ENCODE measurements at regions not wholly inside any gene's neighbourhood (a gene's known extent, or its start where the extent isn't known, plus 50 kb on each side); places are given as distances from the start of the nearest gene placed in this dataset.

DNA sequence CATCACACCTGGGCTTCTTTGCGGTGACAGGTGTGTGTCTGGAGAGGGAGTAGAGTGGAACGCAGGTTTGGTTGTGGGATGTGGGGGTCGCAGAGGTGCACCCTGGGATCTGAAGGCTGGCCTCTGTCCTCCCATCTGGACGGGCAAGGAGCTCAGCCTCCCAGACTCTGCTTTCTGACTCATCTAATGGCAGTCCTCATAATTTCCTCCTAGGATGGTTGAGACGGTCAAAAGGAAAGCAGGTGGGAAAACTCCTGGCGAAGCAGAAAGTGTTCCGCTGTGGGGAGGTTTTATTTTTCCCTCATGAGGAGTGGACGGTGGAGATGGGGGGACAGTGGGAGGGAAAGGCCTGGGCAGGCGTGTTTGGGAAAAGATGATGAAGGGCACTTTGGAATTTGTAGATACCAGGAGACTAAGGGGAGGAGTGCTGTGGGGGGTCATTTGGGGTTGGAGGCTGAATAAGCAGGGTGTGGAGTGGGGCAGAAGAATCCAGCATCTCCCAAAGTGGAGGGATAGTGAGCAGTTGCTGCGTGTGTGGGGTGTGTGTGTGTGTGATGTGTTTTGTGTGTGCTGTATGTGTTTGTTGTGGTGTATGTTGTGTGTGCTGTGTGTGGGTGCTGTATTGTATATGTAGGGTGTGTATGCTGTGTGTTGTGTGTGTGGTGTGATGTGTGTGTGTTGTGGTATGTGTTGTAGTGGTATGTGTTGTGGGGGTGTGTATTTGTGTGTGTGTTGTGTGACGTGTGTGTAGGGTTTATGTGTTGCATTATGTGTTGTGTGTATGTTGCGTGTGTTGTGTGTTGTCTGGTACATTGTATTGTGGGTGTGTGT lies 97.2 kb upstream of the PODXL start:
- Mint-ChIP-seq H3K27ac (no peak overlapping the region), H3K27me3 (peaks cover 2% of the 10 kb centered on the region), H3K36me3 (ENCODE audit: low read depth) (no peaks in the 10 kb centered on the region), H3K9me3 (no peaks in the 10 kb centered on the region), H3K4me3 (no peak overlapping the region), H3K4me1 (no peaks in the 10 kb centered on the region)
- ChIA-PET CTCF (interaction anchor here (0.6 kb wide), 1 partner anchor 150 kb away, joined by 3 read pairs; no protein-coding TSS in a partner anchor), POLR2A (no interaction called here)
- ATAC-seq (ENCODE audit: low read depth) = no peak
- TF ChIP-seq, protein P1, sequence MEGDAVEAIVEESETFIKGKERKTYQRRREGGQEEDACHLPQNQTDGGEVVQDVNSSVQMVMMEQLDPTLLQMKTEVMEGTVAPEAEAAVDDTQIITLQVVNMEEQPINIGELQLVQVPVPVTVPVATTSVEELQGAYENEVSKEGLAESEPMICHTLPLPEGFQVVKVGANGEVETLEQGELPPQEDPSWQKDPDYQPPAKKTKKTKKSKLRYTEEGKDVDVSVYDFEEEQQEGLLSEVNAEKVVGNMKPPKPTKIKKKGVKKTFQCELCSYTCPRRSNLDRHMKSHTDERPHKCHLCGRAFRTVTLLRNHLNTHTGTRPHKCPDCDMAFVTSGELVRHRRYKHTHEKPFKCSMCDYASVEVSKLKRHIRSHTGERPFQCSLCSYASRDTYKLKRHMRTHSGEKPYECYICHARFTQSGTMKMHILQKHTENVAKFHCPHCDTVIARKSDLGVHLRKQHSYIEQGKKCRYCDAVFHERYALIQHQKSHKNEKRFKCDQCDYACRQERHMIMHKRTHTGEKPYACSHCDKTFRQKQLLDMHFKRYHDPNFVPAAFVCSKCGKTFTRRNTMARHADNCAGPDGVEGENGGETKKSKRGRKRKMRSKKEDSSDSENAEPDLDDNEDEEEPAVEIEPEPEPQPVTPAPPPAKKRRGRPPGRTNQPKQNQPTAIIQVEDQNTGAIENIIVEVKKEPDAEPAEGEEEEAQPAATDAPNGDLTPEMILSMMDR (IDR thresholded peaks at IDR 0.05) = no peak
- DNase-seq = no peak
- intact Hi-C loops (cut with micrococcal nuclease) = loop anchor here (1.0 to 10.0 kb wide), 5 partner anchors 96 to 669 kb away; partner anchors contain the start of gene PODXL

DNA sequence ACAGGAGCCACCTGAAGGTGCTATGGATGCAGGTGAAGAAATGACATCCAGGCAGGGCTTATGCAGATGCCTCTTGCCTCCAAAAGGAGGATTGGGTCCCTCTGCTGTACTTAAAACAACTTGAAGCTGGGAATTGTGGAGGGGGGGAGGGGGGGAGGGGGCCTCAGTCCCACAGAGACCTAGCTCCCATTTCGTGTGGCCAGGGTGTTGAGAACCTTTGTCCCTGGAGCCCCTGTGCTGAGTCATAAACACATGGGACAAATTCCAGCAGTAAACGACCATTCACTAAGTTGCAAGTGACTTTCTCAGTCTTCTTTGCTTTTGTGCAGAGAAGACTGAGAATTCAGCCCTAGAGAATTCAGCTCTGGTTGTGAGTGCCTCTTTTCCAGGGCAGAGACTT lies 96.5 kb upstream of the PODXL start:
- ChIA-PET POLR2A (no interaction called here), CTCF (no interaction called here)
- Mint-ChIP-seq H3K27me3 (peaks cover 2% of the 10 kb centered on the region), H3K9me3 (no peaks in the 10 kb centered on the region), H3K4me1 (no peaks in the 10 kb centered on the region), H3K4me3 (no peak overlapping the region), H3K36me3 (ENCODE audit: low read depth) (no peaks in the 10 kb centered on the region), H3K27ac (no peak overlapping the region)
- DNase-seq (no peak), ATAC-seq (ENCODE audit: low read depth) (no peak)
- TF ChIP-seq, protein P1 (IDR thresholded peaks at IDR 0.05) = no peak
- intact Hi-C loops (cut with micrococcal nuclease) = loop anchor here (5.0 to 10.0 kb wide), 3 partner anchors 96 to 668 kb away; partner anchors contain the start of gene PODXL

DNA sequence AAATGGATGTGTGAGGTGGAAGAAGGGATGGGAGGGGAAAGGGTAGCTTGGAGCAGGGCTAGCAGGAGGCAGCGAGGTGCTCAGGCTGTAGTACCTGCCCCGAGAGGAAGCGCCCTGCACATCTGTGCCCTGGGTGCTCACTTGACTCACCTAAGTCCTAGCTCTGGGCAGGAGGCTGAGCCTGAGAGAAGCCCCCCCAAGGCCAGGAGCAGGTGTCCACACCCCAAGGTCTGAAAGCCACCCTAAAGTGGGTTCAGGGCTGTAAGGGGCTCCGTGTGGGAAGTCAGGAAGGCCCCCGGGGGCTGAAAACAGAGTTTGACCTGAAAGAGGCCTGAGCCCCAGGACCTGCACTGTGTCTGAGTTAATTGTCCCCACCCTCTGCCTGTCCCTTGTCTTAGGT lies 95.8 kb upstream of the PODXL start:
- peaks cover 2% of the 10 kb centered on the region for H3K27me3 Mint-ChIP-seq
- CTCF ChIA-PET = no interaction called here
- H3K27ac Mint-ChIP-seq = no peak overlapping the region
- TF ChIP-seq, protein P1 (IDR thresholded peaks at IDR 0.05) = no peak
- H3K9me3 Mint-ChIP-seq = no peaks in the 10 kb centered on the region
- no peak for ATAC-seq (ENCODE audit: low read depth)
- POLR2A ChIA-PET = no interaction called here
- H3K4me1 Mint-ChIP-seq = no peaks in the 10 kb centered on the region
- H3K36me3 Mint-ChIP-seq (ENCODE audit: low read depth) = no peaks in the 10 kb centered on the region
- DNase-seq = no peak
- intact Hi-C loops (cut with micrococcal nuclease) = loop anchor here (5.0 to 10.0 kb wide), 3 partner anchors 95 to 667 kb away; partner anchors contain the start of gene PODXL
- H3K4me3 Mint-ChIP-seq = no peak overlapping the region

DNA sequence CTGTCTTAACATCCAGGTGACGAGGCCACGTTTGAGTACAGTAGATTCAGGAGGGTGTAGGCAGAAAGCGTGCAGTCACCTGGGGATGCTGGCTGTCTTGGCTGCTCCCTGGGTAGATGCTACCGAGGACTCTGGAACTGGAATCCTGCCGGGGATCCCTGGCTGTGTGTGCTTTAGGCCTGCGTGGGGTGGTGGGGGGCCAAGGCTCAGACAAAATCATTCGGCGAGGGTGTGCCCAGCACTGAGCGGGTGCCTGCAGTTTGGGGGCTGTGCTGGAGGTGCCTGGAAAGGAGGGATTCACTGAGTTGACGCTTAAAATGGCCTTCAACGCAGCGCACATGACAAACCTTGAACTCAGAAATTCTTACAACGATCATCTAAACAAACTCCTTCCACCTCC lies 93.5 kb upstream of the PODXL start:
- CTCF ChIA-PET = no interaction called here
- intact Hi-C loops (cut with micrococcal nuclease) = loop anchor here (5.0 to 10.0 kb wide), 3 partner anchors 93 to 665 kb away; partner anchors contain the start of gene PODXL
- ATAC-seq (ENCODE audit: low read depth) = no peak
- POLR2A ChIA-PET = no interaction called here
- TF ChIP-seq, protein P1 (IDR thresholded peaks at IDR 0.05) = no peak
- Mint-ChIP-seq H3K27ac (no peak overlapping the region), H3K36me3 (ENCODE audit: low read depth) (no peaks in the 10 kb centered on the region), H3K4me3 (no peak overlapping the region), H3K9me3 (no peaks in the 10 kb centered on the region), H3K27me3 (peaks cover 2% of the 10 kb centered on the region), H3K4me1 (no peaks in the 10 kb centered on the region)
- no peak for DNase-seq

DNA sequence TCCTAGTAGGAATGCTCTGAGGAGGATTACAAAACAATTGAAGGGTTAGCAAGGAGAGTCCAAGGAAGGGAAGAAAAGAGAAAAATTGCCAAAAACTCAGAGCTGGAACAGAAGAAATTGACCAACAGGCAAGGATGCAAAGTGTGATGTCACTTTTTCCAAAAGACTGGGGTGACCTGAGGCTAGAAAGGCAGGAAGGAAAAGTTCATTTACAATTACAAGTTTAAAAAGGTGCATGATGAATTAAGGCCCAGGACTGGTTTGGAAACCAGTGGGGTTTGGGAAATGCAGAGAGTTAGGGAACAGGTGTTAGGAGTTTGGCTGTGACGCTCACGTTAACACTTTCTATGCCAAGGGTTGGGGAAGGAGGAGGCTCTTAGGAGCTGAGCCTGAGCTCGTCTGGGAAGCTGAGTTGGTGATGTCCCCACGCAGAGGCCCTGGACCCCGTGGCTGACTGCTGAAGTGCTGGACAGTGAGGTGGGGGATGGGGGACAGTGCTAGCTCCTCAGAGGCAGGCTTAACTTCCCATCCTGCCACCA lies 92.6 kb upstream of the PODXL start:
- DNase-seq (no peak), ATAC-seq (ENCODE audit: low read depth) (no peak)
- H3K4me1 Mint-ChIP-seq = no peaks in the 10 kb centered on the region
- H3K9me3 Mint-ChIP-seq = no peaks in the 10 kb centered on the region
- H3K27me3 Mint-ChIP-seq = peaks cover 2% of the 10 kb centered on the region
- H3K27ac Mint-ChIP-seq = no peak overlapping the region
- ChIA-PET POLR2A (no interaction called here), CTCF (interaction anchor here (1.6 kb wide), 1 partner anchor 137 kb away, joined by 3 read pairs; no protein-coding TSS in a partner anchor)
- H3K36me3 Mint-ChIP-seq (ENCODE audit: low read depth) = no peaks in the 10 kb centered on the region
- intact Hi-C loops (cut with micrococcal nuclease) = no loop called here
- TF ChIP-seq, protein P1 (IDR thresholded peaks at IDR 0.05) = no peak
- no peak overlapping the region for H3K4me3 Mint-ChIP-seq
